Inferior parietal cortex (tissue), 1 donor: ENCODE measurements at regions not wholly inside any gene's neighbourhood (a gene's known extent, or its start where the extent isn't known, plus 50 kb on each side); places are given as distances from the start of the nearest gene placed in this dataset.

ENCODE experiments used
- DNase-seq: peaks from one replicate; pipeline ENCODE4 v3.0.0-alpha.2; 2016; ENCODE audit errors: extremely low spot score

GRCh38 chr1:112788054-112788453 is 72.9 kb upstream of the PPM1J start:
- DNase-seq, result no peak

GRCh38 chr1:112783059-112783458 is 67.9 kb upstream of the PPM1J start:
- DNase-seq, result no peak

DNA sequence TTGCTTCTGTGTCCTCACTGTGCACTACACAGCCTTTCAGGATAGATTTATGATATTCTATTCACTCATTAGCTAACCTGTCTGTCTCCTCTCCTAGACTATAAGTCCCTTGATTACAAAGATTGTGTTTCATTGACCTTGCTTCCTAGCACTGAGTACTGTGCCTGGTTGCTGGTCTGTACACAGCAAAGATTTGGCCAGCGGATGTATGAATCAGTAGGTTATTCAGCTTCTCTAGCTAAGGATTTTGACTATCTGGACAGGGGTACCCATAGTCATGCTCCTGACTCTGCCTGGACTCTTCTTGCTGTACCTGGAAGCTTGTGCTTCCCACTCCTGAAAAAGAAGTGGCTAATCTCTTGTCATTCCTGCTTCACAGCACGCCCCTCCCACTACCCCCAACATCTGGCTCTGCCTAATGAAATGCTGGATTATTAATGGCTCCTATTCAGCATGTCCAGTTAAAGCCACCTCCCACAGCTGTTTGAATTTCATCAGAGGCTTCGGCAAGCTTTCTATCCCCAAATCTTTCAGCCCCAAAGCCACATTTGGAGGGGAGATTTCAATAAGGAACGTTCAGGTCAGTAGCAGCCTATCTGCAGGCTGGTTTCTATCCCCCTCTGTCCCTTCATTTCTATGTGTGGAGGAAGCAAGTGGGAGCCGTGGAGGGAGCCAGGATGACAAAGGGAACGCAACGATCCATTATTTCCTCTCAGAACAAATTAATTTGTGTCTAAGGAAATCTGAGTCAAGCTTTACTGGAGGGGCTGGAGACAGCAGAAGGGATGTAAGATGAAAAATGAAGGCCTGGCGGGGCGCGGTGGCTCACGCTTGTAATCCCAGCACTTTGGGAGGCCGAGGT is 64.8 kb upstream of the PPM1J start:
- no peak for DNase-seq

- no peak for DNase-seq
Measured at GRCh38 chr1:112778137-112778536, 63.0 kb upstream of the PPM1J start.

DNA sequence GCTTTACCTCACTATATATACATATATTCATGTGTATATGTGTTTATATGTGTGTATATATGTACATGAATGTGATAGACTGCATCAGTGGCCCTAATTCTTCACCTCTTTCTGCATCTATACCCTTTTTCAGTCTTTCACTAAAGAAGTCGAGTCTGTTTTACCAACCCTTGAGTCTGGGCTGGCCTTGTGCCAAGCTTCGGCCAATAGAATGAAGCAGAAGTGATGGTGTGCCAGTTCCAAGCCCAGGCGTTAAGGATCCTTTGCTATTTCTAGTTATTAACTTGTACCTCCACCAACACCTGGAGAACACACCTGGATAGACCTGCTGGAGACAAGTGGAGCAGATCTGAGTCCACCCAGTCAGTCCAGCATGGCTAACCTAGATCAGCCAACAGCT is 61.6 kb upstream of the PPM1J start:
- DNase-seq, result no peak

DNA sequence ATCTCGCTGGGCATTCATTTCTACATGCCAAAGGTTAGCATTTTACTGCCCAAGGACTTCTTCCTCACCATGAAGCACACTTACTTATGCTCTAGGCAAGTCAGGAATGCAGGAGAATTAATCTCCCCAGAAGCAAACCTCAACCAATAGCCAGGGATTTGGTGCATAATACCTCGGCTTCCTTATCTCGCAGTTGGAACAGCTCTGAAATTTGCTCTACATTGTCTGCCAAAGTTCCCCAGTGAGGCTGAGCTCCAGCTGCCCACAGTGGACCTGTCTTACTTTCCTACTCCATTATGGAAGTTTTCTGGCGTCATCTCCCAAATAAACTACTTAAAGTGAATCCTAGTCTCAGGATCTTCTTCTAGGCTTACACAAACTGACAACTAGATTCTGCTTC is 57.6 kb upstream of the PPM1J start:
- no peak for DNase-seq

DNA sequence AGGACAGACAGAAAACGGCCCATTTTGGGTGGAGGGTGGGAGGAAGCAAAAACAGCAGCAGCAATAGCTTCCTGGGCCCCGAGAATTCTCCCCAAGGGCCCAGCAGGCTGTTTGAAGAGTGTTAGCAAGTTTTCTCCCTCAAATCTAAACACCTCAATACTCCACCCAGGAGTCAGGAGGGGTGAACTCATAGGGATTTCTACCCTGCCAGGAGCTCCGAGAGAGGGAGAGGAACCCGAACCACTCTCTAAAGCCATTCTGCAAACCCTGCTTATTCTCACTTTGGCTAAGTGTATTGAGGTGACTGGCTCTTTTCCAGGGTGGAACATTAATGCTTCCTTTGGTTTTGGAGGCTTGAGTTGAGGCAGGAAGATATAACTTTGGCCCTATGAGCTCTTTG is 55.6 kb upstream of the PPM1J start:
- DNase-seq, result no peak

GRCh38 chr1:112769611-112770010 is 54.5 kb upstream of the PPM1J start:
- DNase-seq, result no peak

GRCh38 chr1:112767646-112768045 is 52.5 kb upstream of the PPM1J start:
- no peak for DNase-seq
